NCI-H1105 (cell line): ENCODE measurements at regions not wholly inside any gene's neighbourhood (a gene's known extent, or its start where the extent isn't known, plus 50 kb on each side); places are given as distances from the start of the nearest gene placed in this dataset.
"Not testable (repeated sequence)": the region's sequence is repeated elsewhere in the genome, so short reads cannot be mapped to it uniquely, and the experiment has no call there.

Experiments
- DNase-seq: peaks from one replicate; lab custom pipeline; 2025; lab: John Stamatoyannopoulos, UW

GRCh38 chrX:86887341-86887740, 630.3 kb upstream of the KLHL4 start:
- peak; percentile 9 for DNase-seq

- no peak for DNase-seq
These were observed 607.6 kb upstream of the KLHL4 start for GRCh38 chrX:86910027-86910426.

- no peak for DNase-seq
These were observed 606.8 kb upstream of the KLHL4 start for GRCh38 chrX:86910602-86911311.

GRCh38 chrX:86914569-86914968, 603.0 kb upstream of the KLHL4 start:
- no peak for DNase-seq

GRCh38 chrX:86917959-86918358, 599.6 kb upstream of the KLHL4 start:
- no peak for DNase-seq

GRCh38 chrX:86930419-86930818, 587.2 kb upstream of the KLHL4 start:
- DNase-seq, result no peak

- DNase-seq, result no peak
These were observed 581.6 kb upstream of the KLHL4 start for GRCh38 chrX:86935988-86936387.

- DNase-seq, result no peak
These were observed 571.0 kb upstream of the KLHL4 start for GRCh38 chrX:86946569-86946968.

GRCh38 chrX:86964321-86964720, 553.3 kb upstream of the KLHL4 start:
- DNase-seq, result no peak

GRCh38 chrX:86981326-86981879, 536.2 kb upstream of the KLHL4 start:
- DNase-seq, result no peak

- DNase-seq, result not testable (repeated sequence)
These were observed 530.3 kb upstream of the KLHL4 start for GRCh38 chrX:86987351-86987750.

- DNase-seq, result no peak
These were observed 514.6 kb upstream of the KLHL4 start for GRCh38 chrX:87003031-87003430.

GRCh38 chrX:87005183-87005582, 512.4 kb upstream of the KLHL4 start:
- DNase-seq, result no peak

GRCh38 chrX:87005885-87006284, 511.7 kb upstream of the KLHL4 start:
- no peak for DNase-seq

- DNase-seq, result no peak
These were observed 511.0 kb upstream of the KLHL4 start for GRCh38 chrX:87006561-87006960.

GRCh38 chrX:87017210-87017609, 500.4 kb upstream of the KLHL4 start:
- no peak for DNase-seq

GRCh38 chrX:87033115-87033514, 484.5 kb upstream of the KLHL4 start:
- not testable (repeated sequence) for DNase-seq

GRCh38 chrX:87045352-87045751, 472.2 kb upstream of the KLHL4 start:
- no peak for DNase-seq

GRCh38 chrX:87049567-87049966, 468.0 kb upstream of the KLHL4 start:
- DNase-seq, result no peak

GRCh38 chrX:87063642-87064041, 454.0 kb upstream of the KLHL4 start:
- DNase-seq, result no peak

GRCh38 chrX:87064502-87064901, 453.1 kb upstream of the KLHL4 start:
- DNase-seq, result no peak

GRCh38 chrX:87067795-87068369, 449.7 kb upstream of the KLHL4 start:
- DNase-seq, result no peak

- no peak for DNase-seq
These were observed 439.4 kb upstream of the KLHL4 start for GRCh38 chrX:87078231-87078630.

- DNase-seq, result no peak
These were observed 419.1 kb upstream of the KLHL4 start for GRCh38 chrX:87098477-87098876.
